KMS-11 (cell line): ENCODE measurements at regions not wholly inside any gene's neighbourhood (a gene's known extent, or its start where the extent isn't known, plus 50 kb on each side); places are given as distances from the start of the nearest gene placed in this dataset.

Source experiments
- H2AFZ ChIP-seq: fragments of 200-600 bp; sonication (generic); 2 replicates; pipeline ENCODE4 v1.6.1; 2016; ENCODE audit warnings: antibody characterized with exemption, mixed run types, low read depth
- H3K27ac ChIP-seq: fragments of 200-600 bp; sonication (generic); 2 replicates; pipeline ENCODE4 v1.6.1; 2016; ENCODE audit warnings: mild to moderate bottlenecking, mixed run types
- H3K27me3 ChIP-seq: fragments of 200-600 bp; sonication (generic); 2 replicates; pipeline ENCODE4 v1.6.1; 2017; ENCODE audit warnings: mild to moderate bottlenecking, low read depth, mixed run types, moderate library complexity; ENCODE audit not compliant: insufficient read depth
- H3K36me3 ChIP-seq: fragments of 200-600 bp; sonication (generic); 2 replicates; pipeline ENCODE4 v1.6.1; 2017; ENCODE audit warnings: mild to moderate bottlenecking, mixed run types; ENCODE audit not compliant: insufficient read depth
- H3K4me1 ChIP-seq: fragments of 200-600 bp; sonication (generic); 2 replicates; pipeline ENCODE4 v1.6.1; 2016; ENCODE audit warnings: mild to moderate bottlenecking, low read depth, mixed run types; ENCODE audit not compliant: poor library complexity, severe bottlenecking
- H3K4me2 ChIP-seq: fragments of 200-600 bp; sonication (generic); 2 replicates; pipeline ENCODE4 v1.7.0; 2016; ENCODE audit warnings: mild to moderate bottlenecking, mixed run types
- H3K4me3 ChIP-seq: fragments of 200-600 bp; sonication (generic); IDR thresholded peaks from 2 replicates; pipeline ENCODE4 v1.6.1; 2017; ENCODE audit warnings: low read depth, low read length, mixed read lengths; ENCODE audit not compliant: insufficient read depth
- H3K79me2 ChIP-seq: fragments of 200-600 bp; sonication (generic); 2 replicates; pipeline ENCODE4 v1.6.1; 2016; ENCODE audit warnings: low read depth, mixed run types; ENCODE audit not compliant: insufficient read depth
- H3K9ac ChIP-seq: fragments of 200-600 bp; sonication (generic); 2 replicates; pipeline ENCODE4 v1.6.1; 2016; ENCODE audit warnings: mild to moderate bottlenecking, mixed run types
- H4K20me1 ChIP-seq: fragments of 200-600 bp; sonication (generic); 2 replicates; pipeline ENCODE4 v1.6.1; 2016; ENCODE audit warnings: mild to moderate bottlenecking, mixed run types; ENCODE audit not compliant: insufficient read depth
- TF ChIP-seq, protein P1 (sequence below): fragments of 200-600 bp; sonication (generic); conservative IDR thresholded peaks from 2 replicates; pipeline ENCODE4 v1.6.1; 2017; ENCODE audit warnings: low read depth, mild to moderate bottlenecking, antibody characterized with exemption, low read length, moderate library complexity, mixed read lengths

DNA sequence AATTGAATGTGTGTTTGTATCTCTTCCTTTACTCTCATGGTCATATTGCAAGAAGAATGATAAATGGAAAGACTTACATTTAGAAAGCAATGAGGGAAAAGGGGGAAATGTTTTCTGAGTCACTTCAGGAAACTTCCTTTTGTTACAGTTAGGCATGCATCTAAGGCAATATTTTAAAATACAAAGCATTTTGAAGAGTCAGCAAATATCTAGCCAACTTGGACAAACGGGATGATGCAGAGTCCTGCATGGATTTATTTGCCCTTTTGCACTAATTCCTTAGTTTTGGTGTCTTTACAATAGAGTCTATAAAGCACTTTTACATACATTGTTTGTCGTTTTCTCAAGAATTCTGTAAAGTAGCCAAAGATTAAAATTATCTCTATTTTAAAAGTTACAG, 286.2 kb upstream of the UBE2E2 start:
- H2AFZ ChIP-seq, result no peak overlapping the region
- H3K4me1 ChIP-seq, result no peaks in the 10 kb centered on the region
- H3K36me3 ChIP-seq, result no peaks in the 10 kb centered on the region
- H3K27me3 ChIP-seq, result no peaks in the 10 kb centered on the region
- H3K4me3 ChIP-seq, result no peak overlapping the region
- no peak overlapping the region for H3K4me2 ChIP-seq
- H3K9ac ChIP-seq, result no peak overlapping the region
- TF ChIP-seq, protein P1, sequence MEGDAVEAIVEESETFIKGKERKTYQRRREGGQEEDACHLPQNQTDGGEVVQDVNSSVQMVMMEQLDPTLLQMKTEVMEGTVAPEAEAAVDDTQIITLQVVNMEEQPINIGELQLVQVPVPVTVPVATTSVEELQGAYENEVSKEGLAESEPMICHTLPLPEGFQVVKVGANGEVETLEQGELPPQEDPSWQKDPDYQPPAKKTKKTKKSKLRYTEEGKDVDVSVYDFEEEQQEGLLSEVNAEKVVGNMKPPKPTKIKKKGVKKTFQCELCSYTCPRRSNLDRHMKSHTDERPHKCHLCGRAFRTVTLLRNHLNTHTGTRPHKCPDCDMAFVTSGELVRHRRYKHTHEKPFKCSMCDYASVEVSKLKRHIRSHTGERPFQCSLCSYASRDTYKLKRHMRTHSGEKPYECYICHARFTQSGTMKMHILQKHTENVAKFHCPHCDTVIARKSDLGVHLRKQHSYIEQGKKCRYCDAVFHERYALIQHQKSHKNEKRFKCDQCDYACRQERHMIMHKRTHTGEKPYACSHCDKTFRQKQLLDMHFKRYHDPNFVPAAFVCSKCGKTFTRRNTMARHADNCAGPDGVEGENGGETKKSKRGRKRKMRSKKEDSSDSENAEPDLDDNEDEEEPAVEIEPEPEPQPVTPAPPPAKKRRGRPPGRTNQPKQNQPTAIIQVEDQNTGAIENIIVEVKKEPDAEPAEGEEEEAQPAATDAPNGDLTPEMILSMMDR, result no peak
- no peaks in the 10 kb centered on the region for H4K20me1 ChIP-seq
- H3K79me2 ChIP-seq, result no peaks in the 10 kb centered on the region
- no peak overlapping the region for H3K27ac ChIP-seq

DNA sequence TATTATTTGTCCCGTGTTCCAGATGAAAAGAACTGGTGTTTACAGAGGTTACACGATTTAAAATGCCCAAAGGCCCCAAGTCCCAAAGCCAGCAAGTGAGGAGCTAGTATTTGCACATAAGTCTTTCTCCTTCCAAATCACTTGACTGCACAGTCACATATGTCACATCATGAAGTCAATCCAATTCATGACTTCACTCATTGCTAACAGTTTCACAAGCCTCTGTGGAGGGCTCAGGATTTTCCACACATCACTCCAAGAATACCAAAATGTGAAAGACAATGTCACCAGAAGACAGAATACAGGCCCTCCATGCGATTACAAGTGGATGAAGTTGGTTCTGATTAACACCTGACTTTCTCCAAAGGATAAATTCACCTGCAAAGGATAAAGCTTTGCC, 283.1 kb upstream of the UBE2E2 start:
- Histone ChIP-seq H3K79me2 (no peaks in the 10 kb centered on the region), H4K20me1 (no peaks in the 10 kb centered on the region), H3K27me3 (no peaks in the 10 kb centered on the region), H3K4me2 (no peak overlapping the region), H2AFZ (no peak overlapping the region), H3K9ac (no peak overlapping the region), H3K4me3 (no peak overlapping the region), H3K27ac (no peak overlapping the region), H3K4me1 (no peaks in the 10 kb centered on the region), H3K36me3 (no peaks in the 10 kb centered on the region)
- TF ChIP-seq, protein P1, result no peak

DNA sequence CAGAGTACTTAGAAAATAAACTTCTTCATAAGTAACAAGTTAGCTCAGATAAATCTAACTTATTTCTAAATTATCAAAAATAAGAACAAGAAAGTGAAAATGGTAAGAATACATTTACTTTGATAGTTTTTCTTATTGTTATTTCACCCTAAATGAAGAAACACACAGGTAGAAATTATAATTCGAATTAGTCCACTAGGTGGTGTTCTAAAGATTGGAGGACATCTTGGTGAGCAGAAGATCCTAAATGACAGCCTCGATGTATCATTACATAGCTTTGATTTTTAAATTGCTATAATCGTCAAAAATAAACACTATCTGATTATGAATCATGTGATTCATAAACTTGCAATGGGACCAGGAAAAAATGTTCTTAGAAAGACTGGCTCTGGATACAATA, 280.8 kb upstream of the UBE2E2 start:
- Histone ChIP-seq H3K36me3 (no peaks in the 10 kb centered on the region), H4K20me1 (no peaks in the 10 kb centered on the region), H3K27me3 (no peaks in the 10 kb centered on the region), H2AFZ (no peak overlapping the region), H3K4me3 (no peak overlapping the region), H3K4me1 (no peaks in the 10 kb centered on the region), H3K9ac (no peak overlapping the region), H3K27ac (no peak overlapping the region), H3K79me2 (no peaks in the 10 kb centered on the region), H3K4me2 (no peak overlapping the region)
- TF ChIP-seq, protein P1, result 0 out of 2 replicates have a peak, but pooled peaks have one; percentile 29

DNA sequence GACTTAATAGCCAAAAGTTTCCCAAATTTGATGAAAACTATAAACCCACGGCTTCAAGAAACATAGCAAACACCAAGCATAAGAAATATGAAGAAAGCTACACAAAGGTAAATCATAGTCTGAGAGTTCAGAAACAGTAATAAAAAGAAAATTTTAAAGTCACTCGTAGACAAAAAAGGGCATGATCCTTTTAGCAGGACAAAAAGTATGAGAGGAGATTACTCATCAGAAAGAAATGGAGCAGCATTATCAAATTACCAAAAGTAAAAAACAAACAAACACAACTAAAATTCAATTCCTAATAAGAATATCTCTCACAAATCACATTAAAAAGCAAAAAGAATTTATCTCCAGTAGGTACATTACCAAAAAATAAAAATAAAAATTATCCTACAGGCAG, 279.4 kb upstream of the UBE2E2 start:
- no peak overlapping the region for H3K4me3 ChIP-seq
- no peaks in the 10 kb centered on the region for H4K20me1 ChIP-seq
- no peak overlapping the region for H3K4me2 ChIP-seq
- no peak overlapping the region for H2AFZ ChIP-seq
- no peaks in the 10 kb centered on the region for H3K4me1 ChIP-seq
- no peak overlapping the region for H3K27ac ChIP-seq
- no peaks in the 10 kb centered on the region for H3K36me3 ChIP-seq
- H3K79me2 ChIP-seq, result no peaks in the 10 kb centered on the region
- H3K9ac ChIP-seq, result no peak overlapping the region
- H3K27me3 ChIP-seq, result no peaks in the 10 kb centered on the region
- TF ChIP-seq, protein P1, result no peak
